ENCODE measurements at regions not wholly inside any gene's neighbourhood (a gene's known extent, or its start where the extent isn't known, plus 50 kb on each side); places are given as distances from the start of the nearest gene placed in this dataset.

DNA sequence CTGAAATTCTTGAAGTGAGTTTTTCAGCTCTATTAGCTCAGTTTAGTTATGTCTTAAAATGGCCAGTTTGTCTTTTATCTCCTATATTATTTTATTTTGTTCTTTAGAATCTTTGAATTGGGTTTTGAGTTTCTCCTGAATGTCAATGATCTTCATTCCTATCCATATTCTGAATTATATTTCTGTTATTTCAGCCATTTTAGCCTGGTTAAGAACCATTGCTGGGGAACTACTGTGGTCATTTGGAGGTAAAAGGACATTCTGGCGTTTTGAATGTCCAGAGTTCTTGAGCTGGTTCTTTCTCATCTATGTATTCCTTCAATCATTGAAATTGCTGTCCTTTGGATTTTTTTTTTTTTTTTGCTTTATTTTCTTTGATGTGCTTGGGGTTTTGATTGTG, 203.9 kb upstream of the HS3ST4 start:
- H3K9me3 Mint-ChIP-seq: peaks cover 88% of the 10 kb centered on the region
- H3K27me3 Mint-ChIP-seq (ENCODE audit: insufficient read depth, low read depth, poor library complexity): peaks cover 5% of the 10 kb centered on the region
- H3K79me2 ChIP-seq (replicated peaks; ENCODE audit: insufficient read depth): no peaks in the 10 kb centered on the region
- no peaks in the 10 kb centered on the region for H4K20me1 ChIP-seq (replicated peaks; ENCODE audit: insufficient read depth)
- no peaks in the 10 kb centered on the region for H3F3A ChIP-seq (replicated peaks; ENCODE audit: low read depth)
- no peak overlapping the region for H3K4me3 ChIP-seq
- peaks cover 4% of the 10 kb centered on the region; the same call in 2 of the 3 replicates for H3K36me3 Mint-ChIP-seq (ENCODE audit: low read depth)
- H3K4me2 ChIP-seq: no peak overlapping the region
- H3K4me1 Mint-ChIP-seq: no peaks in the 10 kb centered on the region
- no peak for ATAC-seq
- DNase-seq (ENCODE audit: low spot score): no peak
- H3K4me1 ChIP-seq (ENCODE audit: insufficient read depth): no peaks in the 10 kb centered on the region
- H3K4me3 Mint-ChIP-seq: no peak overlapping the region
- no peaks in the 10 kb centered on the region for H3K9me2 ChIP-seq (ENCODE audit: insufficient read depth)
- TF ChIP-seq, protein P1, sequence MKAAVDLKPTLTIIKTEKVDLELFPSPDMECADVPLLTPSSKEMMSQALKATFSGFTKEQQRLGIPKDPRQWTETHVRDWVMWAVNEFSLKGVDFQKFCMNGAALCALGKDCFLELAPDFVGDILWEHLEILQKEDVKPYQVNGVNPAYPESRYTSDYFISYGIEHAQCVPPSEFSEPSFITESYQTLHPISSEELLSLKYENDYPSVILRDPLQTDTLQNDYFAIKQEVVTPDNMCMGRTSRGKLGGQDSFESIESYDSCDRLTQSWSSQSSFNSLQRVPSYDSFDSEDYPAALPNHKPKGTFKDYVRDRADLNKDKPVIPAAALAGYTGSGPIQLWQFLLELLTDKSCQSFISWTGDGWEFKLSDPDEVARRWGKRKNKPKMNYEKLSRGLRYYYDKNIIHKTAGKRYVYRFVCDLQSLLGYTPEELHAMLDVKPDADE (IDR thresholded peaks at IDR 0.05): no peak
- TF ChIP-seq POLR2AphosphoS5 (IDR thresholded peaks at IDR 0.05; ENCODE audit: low read depth) (no peak), CREB1 (CRISPR knock-in tag; IDR thresholded peaks at IDR 0.05; ENCODE audit: low read depth) (no peak), EZH2 (IDR thresholded peaks at IDR 0.05; ENCODE audit: low read depth, unreplicated experiment) (no peak), STAT1 (IDR thresholded peaks at IDR 0.05; ENCODE audit: unreplicated experiment) (no peak), JUNB (IDR thresholded peaks at IDR 0.05; ENCODE audit: unreplicated experiment) (no peak), EZH2phosphoT487 (IDR thresholded peaks at IDR 0.05; ENCODE audit: unreplicated experiment) (no peak), ZNF114 (CRISPR knock-in tag; IDR thresholded peaks at IDR 0.05) (no peak)
- TF ChIP-seq, protein P2, sequence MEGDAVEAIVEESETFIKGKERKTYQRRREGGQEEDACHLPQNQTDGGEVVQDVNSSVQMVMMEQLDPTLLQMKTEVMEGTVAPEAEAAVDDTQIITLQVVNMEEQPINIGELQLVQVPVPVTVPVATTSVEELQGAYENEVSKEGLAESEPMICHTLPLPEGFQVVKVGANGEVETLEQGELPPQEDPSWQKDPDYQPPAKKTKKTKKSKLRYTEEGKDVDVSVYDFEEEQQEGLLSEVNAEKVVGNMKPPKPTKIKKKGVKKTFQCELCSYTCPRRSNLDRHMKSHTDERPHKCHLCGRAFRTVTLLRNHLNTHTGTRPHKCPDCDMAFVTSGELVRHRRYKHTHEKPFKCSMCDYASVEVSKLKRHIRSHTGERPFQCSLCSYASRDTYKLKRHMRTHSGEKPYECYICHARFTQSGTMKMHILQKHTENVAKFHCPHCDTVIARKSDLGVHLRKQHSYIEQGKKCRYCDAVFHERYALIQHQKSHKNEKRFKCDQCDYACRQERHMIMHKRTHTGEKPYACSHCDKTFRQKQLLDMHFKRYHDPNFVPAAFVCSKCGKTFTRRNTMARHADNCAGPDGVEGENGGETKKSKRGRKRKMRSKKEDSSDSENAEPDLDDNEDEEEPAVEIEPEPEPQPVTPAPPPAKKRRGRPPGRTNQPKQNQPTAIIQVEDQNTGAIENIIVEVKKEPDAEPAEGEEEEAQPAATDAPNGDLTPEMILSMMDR (conservative IDR thresholded peaks at IDR 0.05; ENCODE audit: low read depth in 2 of 2): no peak
- H3K36me3 ChIP-seq (ENCODE audit: insufficient read depth): no peaks in the 10 kb centered on the region
- no peak overlapping the region for H2AFZ ChIP-seq
- no peak overlapping the region for H3K27ac ChIP-seq (ENCODE audit: low read depth)
- H3K27me3 ChIP-seq (ENCODE audit: insufficient read depth): no peaks in the 10 kb centered on the region
- no peak overlapping the region for H3K27ac Mint-ChIP-seq

DNA sequence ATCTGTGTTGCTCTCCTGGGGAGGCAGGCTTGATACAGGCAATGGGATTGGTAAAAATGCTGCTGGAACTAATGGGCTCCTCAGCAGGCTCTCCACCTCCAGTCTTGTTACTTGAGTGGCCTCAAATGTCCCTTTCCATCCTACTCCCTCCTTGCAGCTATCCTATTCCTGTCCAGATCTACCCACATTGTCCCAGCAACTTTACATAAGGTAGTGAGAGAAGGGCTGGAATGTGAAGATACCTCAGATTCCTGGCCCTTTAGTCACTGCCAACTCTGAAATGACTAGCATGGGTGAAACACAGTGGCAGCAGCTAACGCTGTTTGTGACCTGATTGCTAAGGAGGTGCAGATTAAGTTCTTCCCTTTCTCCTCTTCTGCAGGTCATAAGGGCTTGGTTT, 210.1 kb upstream of the HS3ST4 start:
- Histone ChIP-seq H3K4me3 (no peak overlapping the region), H3K79me2 (replicated peaks; ENCODE audit: insufficient read depth) (no peaks in the 10 kb centered on the region), H3K4me1 (ENCODE audit: insufficient read depth) (no peaks in the 10 kb centered on the region), H3K9me2 (ENCODE audit: insufficient read depth) (no peaks in the 10 kb centered on the region), H3K36me3 (ENCODE audit: insufficient read depth) (no peaks in the 10 kb centered on the region), H3K27ac (ENCODE audit: low read depth) (no peak overlapping the region), H3K4me2 (no peak overlapping the region), H2AFZ (no peak overlapping the region), H3K27me3 (ENCODE audit: insufficient read depth) (no peaks in the 10 kb centered on the region), H4K20me1 (replicated peaks; ENCODE audit: insufficient read depth) (no peaks in the 10 kb centered on the region), H3F3A (replicated peaks; ENCODE audit: low read depth) (no peaks in the 10 kb centered on the region)
- ATAC-seq (no peak; the same call in 1 of the 3 replicates), DNase-seq (ENCODE audit: low spot score) (peak; percentile 26)
- H3K27me3 Mint-ChIP-seq (ENCODE audit: insufficient read depth, low read depth, poor library complexity): peaks cover 6% of the 10 kb centered on the region
- no peaks in the 10 kb centered on the region for H3K36me3 Mint-ChIP-seq (ENCODE audit: low read depth)
- H3K27ac Mint-ChIP-seq: no peak overlapping the region
- no peak overlapping the region for H3K4me3 Mint-ChIP-seq
- 0 out of 3 replicates have a peak, but pooled peaks cover 2% of the 10 kb centered on the region for H3K4me1 Mint-ChIP-seq
- peaks cover 76% of the 10 kb centered on the region for H3K9me3 Mint-ChIP-seq
- TF ChIP-seq, protein P3, sequence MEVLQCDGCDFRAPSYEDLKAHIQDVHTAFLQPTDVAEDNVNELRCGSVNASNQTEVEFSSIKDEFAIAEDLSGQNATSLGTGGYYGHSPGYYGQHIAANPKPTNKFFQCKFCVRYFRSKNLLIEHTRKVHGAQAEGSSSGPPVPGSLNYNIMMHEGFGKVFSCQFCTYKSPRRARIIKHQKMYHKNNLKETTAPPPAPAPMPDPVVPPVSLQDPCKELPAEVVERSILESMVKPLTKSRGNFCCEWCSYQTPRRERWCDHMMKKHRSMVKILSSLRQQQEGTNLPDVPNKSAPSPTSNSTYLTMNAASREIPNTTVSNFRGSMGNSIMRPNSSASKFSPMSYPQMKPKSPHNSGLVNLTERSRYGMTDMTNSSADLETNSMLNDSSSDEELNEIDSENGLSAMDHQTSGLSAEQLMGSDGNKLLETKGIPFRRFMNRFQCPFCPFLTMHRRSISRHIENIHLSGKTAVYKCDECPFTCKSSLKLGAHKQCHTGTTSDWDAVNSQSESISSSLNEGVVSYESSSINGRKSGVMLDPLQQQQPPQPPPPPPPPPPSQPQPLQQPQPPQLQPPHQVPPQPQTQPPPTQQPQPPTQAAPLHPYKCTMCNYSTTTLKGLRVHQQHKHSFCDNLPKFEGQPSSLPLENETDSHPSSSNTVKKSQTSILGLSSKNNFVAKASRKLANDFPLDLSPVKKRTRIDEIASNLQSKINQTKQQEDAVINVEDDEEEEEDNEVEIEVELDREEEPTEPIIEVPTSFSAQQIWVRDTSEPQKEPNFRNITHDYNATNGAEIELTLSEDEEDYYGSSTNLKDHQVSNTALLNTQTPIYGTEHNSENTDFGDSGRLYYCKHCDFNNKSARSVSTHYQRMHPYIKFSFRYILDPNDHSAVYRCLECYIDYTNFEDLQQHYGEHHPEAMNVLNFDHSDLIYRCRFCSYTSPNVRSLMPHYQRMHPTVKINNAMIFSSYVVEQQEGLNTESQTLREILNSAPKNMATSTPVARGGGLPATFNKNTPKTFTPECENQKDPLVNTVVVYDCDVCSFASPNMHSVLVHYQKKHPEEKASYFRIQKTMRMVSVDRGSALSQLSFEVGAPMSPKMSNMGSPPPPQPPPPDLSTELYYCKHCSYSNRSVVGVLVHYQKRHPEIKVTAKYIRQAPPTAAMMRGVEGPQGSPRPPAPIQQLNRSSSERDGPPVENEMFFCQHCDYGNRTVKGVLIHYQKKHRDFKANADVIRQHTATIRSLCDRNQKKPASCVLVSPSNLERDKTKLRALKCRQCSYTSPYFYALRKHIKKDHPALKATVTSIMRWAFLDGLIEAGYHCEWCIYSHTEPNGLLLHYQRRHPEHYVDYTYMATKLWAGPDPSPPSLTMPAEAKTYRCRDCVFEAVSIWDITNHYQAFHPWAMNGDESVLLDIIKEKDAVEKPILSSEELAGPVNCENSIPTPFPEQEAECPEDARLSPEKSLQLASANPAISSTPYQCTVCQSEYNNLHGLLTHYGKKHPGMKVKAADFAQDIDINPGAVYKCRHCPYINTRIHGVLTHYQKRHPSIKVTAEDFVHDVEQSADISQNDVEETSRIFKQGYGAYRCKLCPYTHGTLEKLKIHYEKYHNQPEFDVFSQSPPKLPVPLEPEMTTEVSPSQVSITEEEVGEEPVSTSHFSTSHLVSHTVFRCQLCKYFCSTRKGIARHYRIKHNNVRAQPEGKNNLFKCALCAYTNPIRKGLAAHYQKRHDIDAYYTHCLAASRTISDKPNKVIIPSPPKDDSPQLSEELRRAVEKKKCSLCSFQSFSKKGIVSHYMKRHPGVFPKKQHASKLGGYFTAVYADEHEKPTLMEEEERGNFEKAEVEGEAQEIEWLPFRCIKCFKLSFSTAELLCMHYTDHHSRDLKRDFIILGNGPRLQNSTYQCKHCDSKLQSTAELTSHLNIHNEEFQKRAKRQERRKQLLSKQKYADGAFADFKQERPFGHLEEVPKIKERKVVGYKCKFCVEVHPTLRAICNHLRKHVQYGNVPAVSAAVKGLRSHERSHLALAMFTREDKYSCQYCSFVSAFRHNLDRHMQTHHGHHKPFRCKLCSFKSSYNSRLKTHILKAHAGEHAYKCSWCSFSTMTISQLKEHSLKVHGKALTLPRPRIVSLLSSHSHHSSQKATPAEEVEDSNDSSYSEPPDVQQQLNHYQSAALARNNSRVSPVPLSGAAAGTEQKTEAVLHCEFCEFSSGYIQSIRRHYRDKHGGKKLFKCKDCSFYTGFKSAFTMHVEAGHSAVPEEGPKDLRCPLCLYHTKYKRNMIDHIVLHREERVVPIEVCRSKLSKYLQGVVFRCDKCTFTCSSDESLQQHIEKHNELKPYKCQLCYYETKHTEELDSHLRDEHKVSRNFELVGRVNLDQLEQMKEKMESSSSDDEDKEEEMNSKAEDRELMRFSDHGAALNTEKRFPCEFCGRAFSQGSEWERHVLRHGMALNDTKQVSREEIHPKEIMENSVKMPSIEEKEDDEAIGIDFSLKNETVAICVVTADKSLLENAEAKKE (CRISPR knock-in tag; IDR thresholded peaks at IDR 0.05): no peak
- no peak for TF ChIP-seq EZH2 (IDR thresholded peaks at IDR 0.05; ENCODE audit: low read depth, unreplicated experiment)
- TF ChIP-seq ZNF331 (CRISPR knock-in tag; IDR thresholded peaks at IDR 0.05; ENCODE audit: low read depth): no peak
- no peak for TF ChIP-seq JUNB (IDR thresholded peaks at IDR 0.05; ENCODE audit: unreplicated experiment)
- TF ChIP-seq STAT1 (IDR thresholded peaks at IDR 0.05; ENCODE audit: unreplicated experiment): no peak
- TF ChIP-seq ZNF114 (CRISPR knock-in tag; IDR thresholded peaks at IDR 0.05): no peak
- TF ChIP-seq, protein P2 (conservative IDR thresholded peaks at IDR 0.05; ENCODE audit: low read depth in 2 of 2): no peak

Measured in GM23338 (cell line).